ENCODE measurements at regions not wholly inside any gene's neighbourhood (a gene's known extent, or its start where the extent isn't known, plus 50 kb on each side); places are given as distances from the start of the nearest gene placed in this dataset.

GRCh38 chr5:23612701-23613100, 105.3 kb downstream of the PRDM9 start:
- Histone ChIP-seq H3K4me1 (ENCODE audit: insufficient read depth, poor library complexity, severe bottlenecking) (no peaks in the 10 kb centered on the region), H3K36me3 (ENCODE audit: low read depth) (no peaks in the 10 kb centered on the region)
- no peak for TF ChIP-seq CTCF (IDR thresholded peaks at IDR 0.05; ENCODE audit: poor library complexity, severe bottlenecking)

GRCh38 chr5:23613566-23613965, 106.2 kb downstream of the PRDM9 start:
- ATAC-seq (ENCODE audit: low read depth) (no peak), DNase-seq (ENCODE audit: low spot score) (no peak)
- Histone ChIP-seq H3K9me3 (ENCODE audit: severe bottlenecking) (no peaks in the 10 kb centered on the region), H3K27me3 (ENCODE audit: insufficient read depth, poor library complexity, severe bottlenecking) (no peaks in the 10 kb centered on the region), H3K27ac (ENCODE audit: poor library complexity, severe bottlenecking) (no peak overlapping the region), H3K4me3 (ENCODE audit: severe bottlenecking) (no peak overlapping the region), H3K36me3 (ENCODE audit: low read depth) (no peaks in the 10 kb centered on the region), H3K4me1 (ENCODE audit: insufficient read depth, poor library complexity, severe bottlenecking) (no peaks in the 10 kb centered on the region)
- TF ChIP-seq CTCF (IDR thresholded peaks at IDR 0.05; ENCODE audit: poor library complexity, severe bottlenecking): no peak

More at GRCh38 chr5:23612701-23613100, 105.3 kb downstream of the PRDM9 start:
- Histone ChIP-seq H3K27me3 (ENCODE audit: insufficient read depth, poor library complexity, severe bottlenecking) (no peaks in the 10 kb centered on the region), H3K4me3 (ENCODE audit: severe bottlenecking) (no peak overlapping the region), H3K27ac (ENCODE audit: poor library complexity, severe bottlenecking) (no peak overlapping the region), H3K9me3 (ENCODE audit: severe bottlenecking) (no peaks in the 10 kb centered on the region)
- ATAC-seq (ENCODE audit: low read depth) (no peak), DNase-seq (ENCODE audit: low spot score) (no peak)

- no peaks in the 10 kb centered on the region for H3K9me3 ChIP-seq (ENCODE audit: severe bottlenecking)
- TF ChIP-seq CTCF (IDR thresholded peaks at IDR 0.05; ENCODE audit: poor library complexity, severe bottlenecking): peak; percentile 9
- ATAC-seq (ENCODE audit: low read depth): no peak
Measured at GRCh38 chr5:23614422-23614821, 107.0 kb downstream of the PRDM9 start.

GRCh38 chr5:23626961-23627360, 119.6 kb downstream of the PRDM9 start:
- Histone ChIP-seq H3K4me1 (ENCODE audit: insufficient read depth, poor library complexity, severe bottlenecking) (peaks cover 26% of the 10 kb centered on the region), H3K4me3 (ENCODE audit: severe bottlenecking) (no peak overlapping the region), H3K27ac (ENCODE audit: poor library complexity, severe bottlenecking) (no peak overlapping the region), H3K27me3 (ENCODE audit: insufficient read depth, poor library complexity, severe bottlenecking) (no peaks in the 10 kb centered on the region), H3K9me3 (ENCODE audit: severe bottlenecking) (no peaks in the 10 kb centered on the region), H3K36me3 (ENCODE audit: low read depth) (no peaks in the 10 kb centered on the region)
- no peak for DNase-seq (ENCODE audit: low spot score)
- ATAC-seq (ENCODE audit: low read depth): no peak
- no peak for TF ChIP-seq CTCF (IDR thresholded peaks at IDR 0.05; ENCODE audit: poor library complexity, severe bottlenecking)

More at GRCh38 chr5:23614422-23614821, 107.0 kb downstream of the PRDM9 start:
- Histone ChIP-seq H3K4me1 (ENCODE audit: insufficient read depth, poor library complexity, severe bottlenecking) (no peaks in the 10 kb centered on the region), H3K4me3 (ENCODE audit: severe bottlenecking) (no peak overlapping the region), H3K36me3 (ENCODE audit: low read depth) (no peaks in the 10 kb centered on the region), H3K27me3 (ENCODE audit: insufficient read depth, poor library complexity, severe bottlenecking) (no peaks in the 10 kb centered on the region), H3K27ac (ENCODE audit: poor library complexity, severe bottlenecking) (no peak overlapping the region)
- no peak for DNase-seq (ENCODE audit: low spot score)

- H3K27ac ChIP-seq (ENCODE audit: poor library complexity, severe bottlenecking): peak overlapping the region; percentile 14
- H3K4me3 ChIP-seq (ENCODE audit: severe bottlenecking): no peak overlapping the region
- TF ChIP-seq CTCF (IDR thresholded peaks at IDR 0.05; ENCODE audit: poor library complexity, severe bottlenecking): no peak
- H3K9me3 ChIP-seq (ENCODE audit: severe bottlenecking): no peaks in the 10 kb centered on the region
- peaks cover 26% of the 10 kb centered on the region for H3K4me1 ChIP-seq (ENCODE audit: insufficient read depth, poor library complexity, severe bottlenecking)
- ATAC-seq (ENCODE audit: low read depth): no peak
- H3K36me3 ChIP-seq (ENCODE audit: low read depth): no peaks in the 10 kb centered on the region
- DNase-seq (ENCODE audit: low spot score): no peak
- H3K27me3 ChIP-seq (ENCODE audit: insufficient read depth, poor library complexity, severe bottlenecking): no peaks in the 10 kb centered on the region
Measured at GRCh38 chr5:23627976-23628375, 120.6 kb downstream of the PRDM9 start.

Measured in RWPE2 (cell line).